Progenitor cell of endocrine pancreas (in vitro differentiated cells): ENCODE measurements at regions not wholly inside any gene's neighbourhood (a gene's known extent, or its start where the extent isn't known, plus 50 kb on each side); places are given as distances from the start of the nearest gene placed in this dataset.

Experiments
- DNase-seq: peaks from one replicate; pipeline ENCODE4 v3.0.0; 2021; ENCODE audit warnings: low spot score; ENCODE audit not compliant: unreplicated experiment
- H3K27ac Mint-ChIP-seq: 2 replicates; pipeline ENCODE4 v1.8.0; 2021; ENCODE audit warnings: mild to moderate bottlenecking, moderate library complexity, mixed read lengths
- H3K27me3 Mint-ChIP-seq: 2 replicates; pipeline ENCODE4 v1.8.0; 2021; ENCODE audit warnings: mixed read lengths
- H3K36me3 Mint-ChIP-seq: 2 replicates; pipeline ENCODE4 v1.8.0; 2022; ENCODE audit warnings: mixed read lengths; ENCODE audit not compliant: insufficient read depth
- H3K4me1 Mint-ChIP-seq: 2 replicates; pipeline ENCODE4 v1.8.0; 2021; ENCODE audit warnings: low read depth, mixed read lengths
- H3K4me3 Mint-ChIP-seq: 2 replicates; pipeline ENCODE4 v1.8.0; 2021; ENCODE audit warnings: low read depth, mild to moderate bottlenecking, moderate library complexity, mixed read lengths
- H3K9me3 Mint-ChIP-seq: 2 replicates; pipeline ENCODE4 v1.8.0; 2021; ENCODE audit warnings: low read depth, mixed read lengths
- CTCF ChIP-seq: fragments of 200-600 bp; sonication (generic); IDR thresholded peaks from one replicate; pipeline ENCODE4 v1.5.0; 2021; ENCODE audit warnings: antibody characterized with exemption, mild to moderate bottlenecking; ENCODE audit not compliant: unreplicated experiment

- Mint-ChIP-seq H3K4me3 (no peak overlapping the region), H3K9me3 (no peaks in the 10 kb centered on the region), H3K27ac (no peak overlapping the region), H3K36me3 (no peaks in the 10 kb centered on the region), H3K4me1 (no peaks in the 10 kb centered on the region), H3K27me3 (peaks cover 15% of the 10 kb centered on the region)
- TF ChIP-seq CTCF, result no peak
- no peak for DNase-seq
Measured at GRCh38 chr15:87633525-87633924, 623.0 kb downstream of the NTRK3 start.

- Mint-ChIP-seq H3K9me3 (no peaks in the 10 kb centered on the region), H3K27ac (no peak overlapping the region), H3K4me3 (no peak overlapping the region), H3K36me3 (no peaks in the 10 kb centered on the region), H3K4me1 (no peaks in the 10 kb centered on the region), H3K27me3 (peaks cover 15% of the 10 kb centered on the region)
- no peak for TF ChIP-seq CTCF
- DNase-seq, result no peak
Measured at GRCh38 chr15:87632364-87632763, 624.2 kb downstream of the NTRK3 start.

GRCh38 chr15:87631775-87632174 lies 624.8 kb downstream of the NTRK3 start:
- H3K9me3 Mint-ChIP-seq, result no peaks in the 10 kb centered on the region
- H3K27ac Mint-ChIP-seq, result no peak overlapping the region
- peaks cover 15% of the 10 kb centered on the region for H3K27me3 Mint-ChIP-seq
- H3K36me3 Mint-ChIP-seq, result no peaks in the 10 kb centered on the region
- DNase-seq, result no peak
- no peaks in the 10 kb centered on the region for H3K4me1 Mint-ChIP-seq
- no peak overlapping the region for H3K4me3 Mint-ChIP-seq
- no peak for TF ChIP-seq CTCF

- TF ChIP-seq CTCF, result no peak
- Mint-ChIP-seq H3K4me1 (no peaks in the 10 kb centered on the region), H3K27ac (no peak overlapping the region), H3K36me3 (no peaks in the 10 kb centered on the region), H3K9me3 (no peaks in the 10 kb centered on the region), H3K27me3 (peaks cover 18% of the 10 kb centered on the region), H3K4me3 (no peak overlapping the region)
- no peak for DNase-seq
Measured at GRCh38 chr15:87631093-87631492, 625.4 kb downstream of the NTRK3 start.

- H3K4me1 Mint-ChIP-seq, result no peaks in the 10 kb centered on the region
- TF ChIP-seq CTCF, result no peak
- H3K36me3 Mint-ChIP-seq, result no peaks in the 10 kb centered on the region
- peaks cover 10% of the 10 kb centered on the region for H3K27me3 Mint-ChIP-seq
- H3K9me3 Mint-ChIP-seq, result no peaks in the 10 kb centered on the region
- H3K4me3 Mint-ChIP-seq, result no peak overlapping the region
- DNase-seq, result no peak
- H3K27ac Mint-ChIP-seq, result no peak overlapping the region
Measured at GRCh38 chr15:87628311-87628710, 628.2 kb downstream of the NTRK3 start.
